Ovary (tissue), 7 donors: ENCODE measurements at regions not wholly inside any gene's neighbourhood (a gene's known extent, or its start where the extent isn't known, plus 50 kb on each side); places are given as distances from the start of the nearest gene placed in this dataset.

Experiments
- DNase-seq, 5 donors: peaks; one replicate each; pipeline ENCODE4 v3.0.0-alpha.2; 2019 to 2020
- H3K27ac ChIP-seq, 2 donors: fragments of 200-600 bp; one replicate each; pipeline versions ENCODE4 v1.5.1 to v1.8.0; 2019 to 2022
- H3K27me3 ChIP-seq: fragments of 200-600 bp; one replicate; pipeline ENCODE4 v1.8.0; 2022
- H3K36me3 ChIP-seq: fragments of 200-600 bp; sonication (generic); one replicate; pipeline ENCODE4 v1.5.1; 2019
- H3K4me1 ChIP-seq: one replicate; pipeline ENCODE4 v1.8.1; 2013; ENCODE audit warnings: mild to moderate bottlenecking, moderate library complexity; ENCODE audit not compliant: insufficient read depth
- H3K4me3 ChIP-seq: fragments of 200-600 bp; sonication (generic); one replicate; pipeline ENCODE4 v1.5.1; 2017
- H3K9me3 ChIP-seq, 2 donors: fragments of 200-600 bp in 1 of 2; sonication (generic) in 1 of 2; one replicate each; pipeline versions ENCODE4 v1.5.1 to v1.8.1; 2013 to 2019; ENCODE audit warnings: mild to moderate bottlenecking in 1 of 2, moderate library complexity in 1 of 2
- CTCF ChIP-seq, 3 donors: fragments of 450-650 bp in 2 of 3; fragments of 200-600 bp in 1 of 3; IDR thresholded peaks; one replicate each; pipeline versions ENCODE4 v1.5.1 to v1.8.0; 2016 to 2022; ENCODE audit warnings: antibody characterized with exemption in 3 of 3, mild to moderate bottlenecking in 1 of 3
- EP300 ChIP-seq: sonication (generic); formaldehyde crosslinking; IDR thresholded peaks from one replicate; pipeline ENCODE4 v1.6.1; 2017; ENCODE audit warnings: antibody characterized with exemption
- POLR2A ChIP-seq: fragments of 450-650 bp; IDR thresholded peaks from one replicate; pipeline ENCODE4 v1.6.1; 2017; ENCODE audit warnings: antibody characterized with exemption, mild to moderate bottlenecking, moderate library complexity
- WGBS, 3 donors: extraction: QIAGEN DNeasy Blood & Tissue Kit in 1 of 3; methylation state at CpG; one replicate each; pipeline versions ENCODE4 v1.1.5 to v1.1.7; 2013 to 2017; 5-methylcytosine and 5-hydroxymethylcytosine counted together
- intact Hi-C, 4 donors: fragments of 100-400 bp; cut with DNase I; formaldehyde crosslinking; loops; one replicate each; pipeline versions ENCODE4 v1.11.0 to v1.15.1; 2022 to 2023
- donor health status: DM: no; HTN: no; CAD: no; lungs with moderate emphysema.
- donor health status: DM: no; HTN: no; CAD: no.
- donor health status: Bipolar disorder and iron deficiency.
- donor health status: DM: no; HTN: no; CAD: no.
- donor health status: DM: yes; HTN: yes; CAD: no.

- Histone ChIP-seq H3K4me1 (no peaks in the 10 kb centered on the region), H3K4me3 (no peak overlapping the region), H3K36me3 (no peaks in the 10 kb centered on the region), H3K27me3 (no peaks in the 10 kb centered on the region), H3K27ac (no peak overlapping the region), H3K9me3 (no peaks in the 10 kb centered on the region)
- no peak for DNase-seq
- intact Hi-C loops: no loop called here
- TF ChIP-seq POLR2A (no peak), EP300 (no peak), CTCF (IDR thresholded peaks at IDR 0.05) (no peak)
- 89 to 95% (median 91%) methylated on average over 7 of the region's 7 CpGs for WGBS, 3 donors
Observed at GRCh38 chr10:124186956-124187355, 93.6 kb upstream of the CHST15 start.

GRCh38 chr10:124185084-124185483 is 91.7 kb upstream of the CHST15 start:
- Histone ChIP-seq H3K4me3 (no peak overlapping the region), H3K36me3 (no peaks in the 10 kb centered on the region), H3K9me3 (no peaks in the 10 kb centered on the region), H3K27ac (no peak overlapping the region), H3K27me3 (no peaks in the 10 kb centered on the region), H3K4me1 (no peaks in the 10 kb centered on the region)
- no peak for DNase-seq
- intact Hi-C loops: no loop called here
- TF ChIP-seq EP300: no peak
- TF ChIP-seq POLR2A: no peak
- no peak for TF ChIP-seq CTCF (IDR thresholded peaks at IDR 0.05)
- WGBS, 3 donors: 78 to 86% (median 84%) methylated on average over 8 of the region's 8 CpGs

GRCh38 chr10:124184208-124184830 is 90.9 kb upstream of the CHST15 start:
- Histone ChIP-seq H3K9me3 (no peaks in the 10 kb centered on the region), H3K27me3 (no peaks in the 10 kb centered on the region), H3K4me1 (no peaks in the 10 kb centered on the region), H3K27ac (no peak overlapping the region), H3K36me3 (no peaks in the 10 kb centered on the region), H3K4me3 (no peak overlapping the region)
- TF ChIP-seq CTCF (IDR thresholded peaks at IDR 0.05) (no peak), POLR2A (no peak), EP300 (no peak)
- intact Hi-C loops: no loop called here
- WGBS, 3 donors: 93 to 98% (median 98%) methylated on average over 3 of the region's 3 CpGs
- DNase-seq: no peak

GRCh38 chr10:124183617-124184016 is 90.2 kb upstream of the CHST15 start:
- Histone ChIP-seq H3K9me3 (no peaks in the 10 kb centered on the region), H3K27me3 (no peaks in the 10 kb centered on the region), H3K4me1 (no peaks in the 10 kb centered on the region), H3K4me3 (no peak overlapping the region), H3K27ac (no peak overlapping the region), H3K36me3 (no peaks in the 10 kb centered on the region)
- intact Hi-C loops: no loop called here
- no peak for TF ChIP-seq EP300
- no peak for TF ChIP-seq CTCF (IDR thresholded peaks at IDR 0.05)
- TF ChIP-seq POLR2A: no peak
- 91 to 96% (median 93%) methylated on average over 7 of the region's 7 CpGs for WGBS, 3 donors
- no peak for DNase-seq
